HCT116 (cell line): ENCODE measurements at regions not wholly inside any gene's neighbourhood (a gene's known extent, or its start where the extent isn't known, plus 50 kb on each side); places are given as distances from the start of the nearest gene placed in this dataset.

Experiments
- POLR2A ChIP-seq: IDR thresholded peaks from 2 replicates; pipeline ENCODE4 v1.7.0; 2011; ENCODE audit warnings: borderline replicate concordance; ENCODE audit not compliant: insufficient read depth, insufficient read length; ENCODE audit errors: extremely low read depth
- POLR2AphosphoS5 ChIP-seq: IDR thresholded peaks from 2 replicates; pipeline ENCODE4 v1.6.1; 2011; ENCODE audit warnings: mild to moderate bottlenecking, low read depth, low read length, moderate library complexity
- TF ChIP-seq, protein P1 (sequence below), 3 experiments: fragments of 200-600 bp in 1 of 3; sonication (generic) in 1 of 3; IDR thresholded peaks in 2 of 3; conservative IDR thresholded peaks in 1 of 3; 2 replicates each; pipeline ENCODE4 v1.5.1; 2012 to 2017; ENCODE audit warnings: low read depth in 2 of 3, low read length in 2 of 3, antibody characterized with exemption in 1 of 3, borderline replicate concordance in 1 of 3, control low read depth in 1 of 3, mild to moderate bottlenecking in 1 of 3, mixed read lengths in 1 of 3, mixed run types in 1 of 3, moderate library complexity in 1 of 3; ENCODE audit not compliant: insufficient read depth in 1 of 3

DNA sequence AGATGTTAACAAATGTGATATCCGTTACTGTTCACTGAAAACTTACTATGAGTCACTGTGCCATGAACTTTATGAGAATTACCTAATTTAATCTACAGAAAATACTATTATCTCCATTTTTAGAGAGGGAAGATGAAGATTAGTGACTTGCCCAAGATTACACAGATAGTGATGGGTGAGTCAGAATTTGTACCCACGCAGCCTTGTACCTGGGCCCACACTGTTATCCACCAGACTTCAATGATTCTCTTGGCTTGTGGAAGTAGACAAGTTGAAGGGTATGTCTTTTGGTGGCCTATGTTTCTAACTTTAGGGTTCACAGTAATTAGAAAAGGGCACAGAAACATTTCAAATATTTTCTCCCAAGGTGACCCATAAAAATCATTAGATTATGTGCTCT is 472.5 kb upstream of the NR3C2 start:
- TF ChIP-seq POLR2A (no peak), POLR2AphosphoS5 (no peak)
- TF ChIP-seq, protein P1, sequence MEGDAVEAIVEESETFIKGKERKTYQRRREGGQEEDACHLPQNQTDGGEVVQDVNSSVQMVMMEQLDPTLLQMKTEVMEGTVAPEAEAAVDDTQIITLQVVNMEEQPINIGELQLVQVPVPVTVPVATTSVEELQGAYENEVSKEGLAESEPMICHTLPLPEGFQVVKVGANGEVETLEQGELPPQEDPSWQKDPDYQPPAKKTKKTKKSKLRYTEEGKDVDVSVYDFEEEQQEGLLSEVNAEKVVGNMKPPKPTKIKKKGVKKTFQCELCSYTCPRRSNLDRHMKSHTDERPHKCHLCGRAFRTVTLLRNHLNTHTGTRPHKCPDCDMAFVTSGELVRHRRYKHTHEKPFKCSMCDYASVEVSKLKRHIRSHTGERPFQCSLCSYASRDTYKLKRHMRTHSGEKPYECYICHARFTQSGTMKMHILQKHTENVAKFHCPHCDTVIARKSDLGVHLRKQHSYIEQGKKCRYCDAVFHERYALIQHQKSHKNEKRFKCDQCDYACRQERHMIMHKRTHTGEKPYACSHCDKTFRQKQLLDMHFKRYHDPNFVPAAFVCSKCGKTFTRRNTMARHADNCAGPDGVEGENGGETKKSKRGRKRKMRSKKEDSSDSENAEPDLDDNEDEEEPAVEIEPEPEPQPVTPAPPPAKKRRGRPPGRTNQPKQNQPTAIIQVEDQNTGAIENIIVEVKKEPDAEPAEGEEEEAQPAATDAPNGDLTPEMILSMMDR (IDR thresholded peaks at IDR 0.05 in 2 of 3, conservative IDR thresholded peaks at IDR 0.05 in 1 of 3; ENCODE audit: borderline replicate concordance in 1 of 3, insufficient read depth in 1 of 3, low read depth in 2 of 3, low read length in 2 of 3) = no peak
